Spleen (tissue), 11 donors: ENCODE measurements at regions not wholly inside any gene's neighbourhood (a gene's known extent, or its start where the extent isn't known, plus 50 kb on each side); places are given as distances from the start of the nearest gene placed in this dataset.

Source experiments
- DNase-seq: peaks from one replicate; pipeline ENCODE4 v3.0.0-alpha.2; 2020
- H3K27ac ChIP-seq, 8 donors: fragments of 200-600 bp; sonication (generic) in 7 of 8; 1 replicate in 4 of 8; 2 replicates in 4 of 8; pipeline versions ENCODE4 v1.5.0 to v1.8.0; 2016 to 2021; ENCODE audit warnings: inconsistent platforms in 4 of 8, mild to moderate bottlenecking in 4 of 8, moderate library complexity in 1 of 8
- H3K27me3 ChIP-seq, 7 donors: fragments of 200-600 bp; sonication (generic) in 6 of 7; replicated peaks in 1 of 7; 1 replicate in 4 of 7; 2 replicates in 3 of 7; pipeline versions ENCODE4 v1.5.0 to v1.8.0; 2016 to 2021; ENCODE audit warnings: inconsistent platforms in 3 of 7, mild to moderate bottlenecking in 1 of 7
- H3K36me3 ChIP-seq, 6 donors: fragments of 200-600 bp; sonication (generic) in 5 of 6; 1 replicate in 4 of 6; 2 replicates in 2 of 6; pipeline versions ENCODE4 v1.5.0 to v1.8.0; 2016 to 2021; ENCODE audit warnings: inconsistent platforms in 2 of 6
- H3K4me1 ChIP-seq, 6 donors: fragments of 200-600 bp; sonication (generic) in 5 of 6; 1 replicate in 3 of 6; 2 replicates in 3 of 6; pipeline versions ENCODE4 v1.5.0 to v1.8.0; 2016 to 2021; ENCODE audit warnings: inconsistent platforms in 3 of 6
- H3K4me3 ChIP-seq, 8 donors: fragments of 200-600 bp; sonication (generic) in 7 of 8; 1 replicate in 4 of 8; 2 replicates in 4 of 8; pipeline versions ENCODE4 v1.5.0 to v1.8.0; 2016 to 2021; ENCODE audit warnings: inconsistent platforms in 4 of 8, mild to moderate bottlenecking in 4 of 8, moderate library complexity in 2 of 8
- H3K9me3 ChIP-seq, 8 donors: fragments of 200-600 bp; sonication (generic) in 7 of 8; 1 replicate in 4 of 8; 2 replicates in 4 of 8; pipeline versions ENCODE4 v1.5.0 to v1.8.0; 2016 to 2021; ENCODE audit warnings: inconsistent platforms in 4 of 8
- POLR2A ChIP-seq, 3 donors: fragments of 450-650 bp; IDR thresholded peaks; one replicate each; pipeline ENCODE4 v1.5.1; 2017; ENCODE audit warnings: antibody characterized with exemption in 3 of 3, mild to moderate bottlenecking in 1 of 3
- POLR2AphosphoS5 ChIP-seq, 3 donors: sonication (generic); formaldehyde crosslinking; IDR thresholded peaks; one replicate each; pipeline ENCODE4 v1.5.1; 2017; ENCODE audit warnings: antibody characterized with exemption in 3 of 3
- WGBS, 5 donors: extraction: QIAGEN DNeasy Blood & Tissue Kit in 3 of 5; methylation state at CpG; one replicate each; pipeline versions ENCODE4 v1.1.5 to v1.1.7; 2013 to 2018; 5-methylcytosine and 5-hydroxymethylcytosine counted together
- intact Hi-C: fragments of 100-400 bp; cut with DNase I; formaldehyde crosslinking; loops from one replicate; pipeline ENCODE4 v1.15.0; 2023; ENCODE audit warnings: low total_unique reads
- TF ChIP-seq, protein P1 (sequence below), 11 experiments: fragments of 200-600 bp in 7 of 11; fragments of 450-650 bp in 4 of 11; sonication (generic) in 4 of 11; IDR thresholded peaks in 8 of 11; conservative IDR thresholded peaks in 3 of 11; 1 replicate in 7 of 11; 2 replicates in 4 of 11; pipeline versions ENCODE4 v1.4.0 to v1.8.0; 2016 to 2021; ENCODE audit warnings: antibody characterized with exemption in 11 of 11, inconsistent platforms in 4 of 11, mild to moderate bottlenecking in 1 of 11
- donor health status: healthy with polysubstance abuse.
- donor health status: DM: no; HTN: no; CAD: no; lungs with moderate emphysema.
- donor health status: DM: no; HTN: no; CAD: no.
- donor health status: Bipolar disorder and iron deficiency.
- donor health status: healthy.
- donor health status: DM: no; HTN: no; CAD: no.
- donor health status: DM: yes; HTN: yes; CAD: no.

DNA sequence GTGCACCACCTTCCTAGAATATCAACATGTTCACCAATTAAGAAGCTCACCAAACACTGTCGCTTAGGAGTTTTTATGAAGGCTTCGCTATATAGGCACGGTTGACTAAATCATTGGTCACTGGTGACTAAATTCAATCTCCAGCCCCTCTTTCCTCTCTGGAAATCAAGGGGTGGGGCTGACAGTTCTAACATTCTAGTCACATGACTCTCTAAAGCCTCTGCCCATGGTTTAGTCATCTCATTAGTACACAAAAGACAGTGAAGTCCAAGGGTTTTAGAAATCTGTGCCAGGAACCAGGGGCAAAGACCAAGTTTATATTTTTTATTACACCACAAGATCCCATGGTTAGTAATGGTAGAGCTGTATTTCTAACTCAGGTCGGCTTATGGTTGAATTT lies 243.2 kb downstream of the ELAVL2 start:
- no peak for DNase-seq
- Histone ChIP-seq H3K27ac (no peak overlapping the region), H3K36me3 (no peaks in the 10 kb centered on the region), H3K27me3 (no peaks in the 10 kb centered on the region), H3K9me3 (no peaks in the 10 kb centered on the region), H3K4me1 (peaks cover 0 to 13% (median 1%) of the 10 kb centered on the region in 6 donors), H3K4me3 (no peak overlapping the region)
- TF ChIP-seq, protein P1, sequence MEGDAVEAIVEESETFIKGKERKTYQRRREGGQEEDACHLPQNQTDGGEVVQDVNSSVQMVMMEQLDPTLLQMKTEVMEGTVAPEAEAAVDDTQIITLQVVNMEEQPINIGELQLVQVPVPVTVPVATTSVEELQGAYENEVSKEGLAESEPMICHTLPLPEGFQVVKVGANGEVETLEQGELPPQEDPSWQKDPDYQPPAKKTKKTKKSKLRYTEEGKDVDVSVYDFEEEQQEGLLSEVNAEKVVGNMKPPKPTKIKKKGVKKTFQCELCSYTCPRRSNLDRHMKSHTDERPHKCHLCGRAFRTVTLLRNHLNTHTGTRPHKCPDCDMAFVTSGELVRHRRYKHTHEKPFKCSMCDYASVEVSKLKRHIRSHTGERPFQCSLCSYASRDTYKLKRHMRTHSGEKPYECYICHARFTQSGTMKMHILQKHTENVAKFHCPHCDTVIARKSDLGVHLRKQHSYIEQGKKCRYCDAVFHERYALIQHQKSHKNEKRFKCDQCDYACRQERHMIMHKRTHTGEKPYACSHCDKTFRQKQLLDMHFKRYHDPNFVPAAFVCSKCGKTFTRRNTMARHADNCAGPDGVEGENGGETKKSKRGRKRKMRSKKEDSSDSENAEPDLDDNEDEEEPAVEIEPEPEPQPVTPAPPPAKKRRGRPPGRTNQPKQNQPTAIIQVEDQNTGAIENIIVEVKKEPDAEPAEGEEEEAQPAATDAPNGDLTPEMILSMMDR (IDR thresholded peaks at IDR 0.05 in 8 of 11, conservative IDR thresholded peaks at IDR 0.05 in 3 of 11) = no peak
- TF ChIP-seq POLR2A (IDR thresholded peaks at IDR 0.05) (no peak), POLR2AphosphoS5 (IDR thresholded peaks at IDR 0.05) (no peak)
- intact Hi-C loops = no loop called here
- 86 to 95% (median 95%) methylated on average over 4 of the region's 4 CpGs for WGBS, 5 donors

DNA sequence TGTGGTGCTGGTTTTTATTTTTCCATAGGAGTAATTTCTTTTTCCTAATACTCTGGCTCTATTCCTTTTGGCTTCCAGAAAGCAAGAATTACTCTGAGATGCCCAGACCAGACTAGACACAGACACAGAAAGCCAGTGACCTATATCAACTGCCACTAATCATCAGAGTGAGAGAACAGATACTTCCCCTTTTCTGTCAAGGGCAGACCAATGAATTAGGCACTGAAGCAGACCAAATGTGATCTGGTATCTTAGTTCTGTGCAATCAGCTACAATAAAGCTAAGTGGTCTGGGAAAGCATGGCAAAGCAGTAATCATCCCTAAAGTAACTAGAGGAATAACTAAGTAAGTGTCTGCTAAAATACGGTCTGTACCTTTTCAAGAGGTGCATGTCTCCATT lies 239.1 kb downstream of the ELAVL2 start:
- Histone ChIP-seq H3K36me3 (no peaks in the 10 kb centered on the region), H3K4me3 (no peak overlapping the region), H3K27me3 (no peaks in the 10 kb centered on the region), H3K9me3 (no peaks in the 10 kb centered on the region), H3K4me1 (peaks cover 0 to 17% (median 6%) of the 10 kb centered on the region in 6 donors), H3K27ac (peak overlapping the region in 1 of 8 donors; percentile 3)
- intact Hi-C loops = no loop called here
- WGBS, 5 donors = 70 to 93% (median 81%) methylated on average over 1 of the region's 1 CpG
- no peak for TF ChIP-seq POLR2A (IDR thresholded peaks at IDR 0.05)
- no peak for TF ChIP-seq POLR2AphosphoS5 (IDR thresholded peaks at IDR 0.05)
- TF ChIP-seq, protein P1 (IDR thresholded peaks at IDR 0.05 in 8 of 11, conservative IDR thresholded peaks at IDR 0.05 in 3 of 11) = no peak
- DNase-seq = no peak

DNA sequence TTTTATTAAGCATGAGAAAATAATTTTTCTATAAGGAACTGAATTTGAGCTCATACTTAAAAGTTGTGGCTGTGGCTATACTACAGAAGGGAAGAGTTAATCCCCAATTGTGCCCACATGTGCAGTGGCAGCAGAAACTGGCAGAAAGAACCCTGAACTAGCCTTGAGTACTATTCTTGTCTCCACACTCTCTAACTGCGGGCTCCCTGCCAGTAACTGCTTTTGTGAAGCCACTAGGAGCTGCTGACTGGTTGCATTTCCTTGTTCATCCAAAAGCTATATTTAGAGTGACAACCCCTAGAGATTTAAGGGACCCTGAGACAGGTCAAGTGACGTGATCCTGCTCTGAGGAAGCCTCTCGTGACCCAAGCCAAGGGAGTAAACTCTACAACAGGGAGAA lies 238.6 kb downstream of the ELAVL2 start:
- TF ChIP-seq, protein P1 (IDR thresholded peaks at IDR 0.05 in 8 of 11, conservative IDR thresholded peaks at IDR 0.05 in 3 of 11) = no peak
- TF ChIP-seq POLR2A (IDR thresholded peaks at IDR 0.05) = no peak
- no peak for TF ChIP-seq POLR2AphosphoS5 (IDR thresholded peaks at IDR 0.05)
- Histone ChIP-seq H3K4me1 (peaks cover 0 to 17% (median 6%) of the 10 kb centered on the region in 6 donors), H3K4me3 (no peak overlapping the region), H3K36me3 (no peaks in the 10 kb centered on the region), H3K27me3 (no peaks in the 10 kb centered on the region), H3K9me3 (no peaks in the 10 kb centered on the region), H3K27ac (peak overlapping the region in 1 of 8 donors; percentile 3)
- intact Hi-C loops = no loop called here
- whole genome bisulfite sequencing, 5 donors = 20 to 69% (median 48%) methylated on average over 3 of the region's 3 CpGs
- no peak for DNase-seq

DNA sequence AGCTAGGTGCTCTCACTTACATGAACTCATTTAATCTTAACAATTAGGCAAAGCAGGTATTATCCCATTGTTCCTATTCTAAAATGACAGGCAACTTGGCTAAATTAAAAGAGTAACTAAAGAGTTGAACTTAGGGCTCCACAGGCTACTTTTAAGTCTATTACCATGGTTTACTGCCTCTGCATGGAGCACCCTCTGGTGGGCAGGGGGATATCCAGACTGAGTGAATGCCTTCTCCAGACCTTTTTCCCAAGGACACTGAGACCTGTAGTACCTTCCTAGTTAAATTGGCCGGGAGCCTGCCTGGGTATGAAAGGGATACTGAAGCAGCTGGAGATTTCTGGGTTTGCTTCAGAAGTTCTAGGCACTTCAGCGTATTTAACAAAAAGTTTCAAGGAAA lies 238.1 kb downstream of the ELAVL2 start:
- DNase-seq = no peak
- intact Hi-C loops = no loop called here
- peaks cover 0 to 17% (median 6%) of the 10 kb centered on the region in 6 donors for H3K4me1 ChIP-seq
- TF ChIP-seq POLR2A (IDR thresholded peaks at IDR 0.05) (no peak), POLR2AphosphoS5 (IDR thresholded peaks at IDR 0.05) (no peak)
- TF ChIP-seq, protein P1 (IDR thresholded peaks at IDR 0.05 in 8 of 11, conservative IDR thresholded peaks at IDR 0.05 in 3 of 11) = no peak
- H3K36me3 ChIP-seq = no peaks in the 10 kb centered on the region
- H3K27me3 ChIP-seq = no peaks in the 10 kb centered on the region
- no peak overlapping the region for H3K27ac ChIP-seq
- 67 to 87% (median 78%) methylated on average over 2 of the region's 2 CpGs for WGBS, 5 donors
- H3K4me3 ChIP-seq = no peak overlapping the region
- H3K9me3 ChIP-seq = no peaks in the 10 kb centered on the region
